MCF 10A (cell line): ENCODE measurements at regions not wholly inside any gene's neighbourhood (a gene's known extent, or its start where the extent isn't known, plus 50 kb on each side); places are given as distances from the start of the nearest gene placed in this dataset.

ENCODE experiments used
- BruUV-seq: library from RNA; stranded (reverse); fragments of 400-500 nt; replicated peaks from 2 replicates; lab custom pipeline; 2021; lab: Mats Ljungman, UMichigan
- CTCF ChIA-PET: fragments of 300-600 bp; sonication (Branson Sonifier 250); formaldehyde crosslinking; extraction: SDS; loops from one replicate; lab custom pipeline; 2021; ENCODE audit warnings: antibody characterized with exemption, inconsistent platforms; lab: Yijun Ruan, JAX
- POLR2A ChIA-PET: fragments of 300-600, 350-650 bp; sonication (Branson Sonifier 250); formaldehyde crosslinking; extraction: SDS; loops from one replicate; lab custom pipeline; 2020; ENCODE audit warnings: antibody characterized with exemption, inconsistent platforms; lab: Yijun Ruan, JAX
- DNase-seq: peaks from one replicate; pipeline ENCODE4 v3.0.0-alpha.2; 2018; ENCODE audit not compliant: unreplicated experiment
- H3K27ac Mint-ChIP-seq: one replicate; pipeline ENCODE4 v1.8.0; 2022; ENCODE audit warnings: mild to moderate bottlenecking, low read depth, mixed read lengths; ENCODE audit not compliant: unreplicated experiment
- H3K27me3 Mint-ChIP-seq: one replicate; pipeline ENCODE4 v1.8.0; 2022; ENCODE audit warnings: mixed read lengths; ENCODE audit not compliant: insufficient read depth, unreplicated experiment
- H3K36me3 Mint-ChIP-seq: one replicate; pipeline ENCODE4 v1.8.0; 2022; ENCODE audit warnings: mild to moderate bottlenecking, moderate library complexity, mixed read lengths; ENCODE audit not compliant: insufficient read depth, unreplicated experiment
- H3K4me1 Mint-ChIP-seq: one replicate; pipeline ENCODE4 v1.8.0; 2022; ENCODE audit warnings: mixed read lengths; ENCODE audit not compliant: insufficient read depth, unreplicated experiment
- H3K4me3 Mint-ChIP-seq: one replicate; pipeline ENCODE4 v1.8.0; 2022; ENCODE audit warnings: mild to moderate bottlenecking, moderate library complexity, mixed read lengths; ENCODE audit not compliant: unreplicated experiment
- H3K9me3 Mint-ChIP-seq: one replicate; pipeline ENCODE4 v1.8.0; 2022; ENCODE audit warnings: mixed read lengths; ENCODE audit not compliant: unreplicated experiment
- CTCF ChIP-seq: fragments of 200-600 bp; IDR thresholded peaks from one replicate; pipeline ENCODE4 v1.8.0; 2022; ENCODE audit warnings: antibody characterized with exemption, mild to moderate bottlenecking; ENCODE audit not compliant: unreplicated experiment
- intact Hi-C: fragments of 100-400 bp; cut with micrococcal nuclease; formaldehyde crosslinking; loops from 2 replicates; pipeline ENCODE4 v1.14.1; 2022

DNA sequence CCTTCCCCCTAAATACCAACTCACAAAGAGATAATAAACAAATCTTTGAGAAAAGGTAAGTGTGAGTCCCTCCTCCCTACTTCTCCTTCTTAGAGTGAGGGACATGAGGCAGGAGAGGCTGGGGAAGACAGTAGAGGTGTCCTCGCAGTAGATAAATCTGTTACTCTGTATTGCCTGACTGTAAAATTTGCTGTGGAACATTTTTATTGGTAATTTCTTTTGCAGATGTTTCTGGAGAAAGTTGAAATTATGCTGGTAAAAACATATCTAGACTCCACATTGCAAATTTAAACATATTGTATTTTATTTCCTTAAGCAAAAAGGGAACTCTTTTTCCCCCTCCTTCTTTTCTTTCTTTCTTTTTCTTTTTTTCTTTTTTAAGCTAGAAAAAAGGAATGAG, 58.5 kb downstream of the PLCE1 start:
- H3K4me3 Mint-ChIP-seq, result no peak overlapping the region

DNA sequence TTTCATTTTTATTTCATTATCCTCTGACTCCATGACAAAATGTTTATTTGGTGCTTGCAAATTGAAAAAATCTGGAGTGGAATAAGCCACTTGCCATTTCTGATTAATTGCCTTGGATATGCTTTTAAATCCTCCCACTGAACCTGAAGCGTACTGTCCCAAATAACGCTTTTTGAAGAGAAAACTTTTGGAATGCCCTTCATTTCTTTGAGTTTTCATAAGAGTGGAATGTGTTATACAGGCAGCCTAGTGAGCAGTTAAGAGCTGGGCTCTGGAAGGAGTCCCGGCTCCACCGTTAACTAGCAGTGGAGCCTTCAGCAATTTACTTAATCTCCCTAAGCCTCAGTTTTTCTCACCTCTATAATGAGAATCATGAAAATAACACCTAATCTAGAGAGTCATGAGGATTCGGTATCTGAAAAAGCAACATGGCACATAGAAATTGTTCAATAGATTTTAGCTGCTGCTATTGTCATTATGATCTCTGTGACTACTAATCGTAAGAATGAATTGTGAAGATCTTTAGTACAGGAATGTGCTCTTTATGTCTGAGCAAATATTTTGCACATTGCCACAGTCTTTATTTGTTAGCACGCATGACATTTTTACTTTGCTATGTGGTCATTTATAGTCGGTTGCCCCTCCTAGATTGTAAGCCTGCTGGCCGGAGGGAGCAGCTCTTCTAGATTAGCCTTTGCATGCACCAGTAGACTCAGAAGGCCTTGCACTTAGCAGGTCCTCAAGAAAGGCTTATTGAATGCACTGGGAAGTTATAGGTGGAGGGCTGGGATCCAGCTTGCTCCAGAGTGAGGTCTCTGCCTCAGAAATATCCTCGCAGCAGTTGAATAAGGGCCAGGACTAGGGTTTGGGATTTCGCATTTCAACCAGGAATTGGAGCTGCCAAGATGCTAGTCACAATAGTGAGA, 59.4 kb downstream of the PLCE1 start:
- ChIA-PET POLR2A (no interaction called here), CTCF (interaction anchor here (0.7 kb wide), 1 partner anchor 218 kb away, joined by 3 read pairs; no protein-coding TSS in a partner anchor)
- Mint-ChIP-seq H3K4me1 (no peaks in the 10 kb centered on the region), H3K9me3 (no peaks in the 10 kb centered on the region), H3K36me3 (no peaks in the 10 kb centered on the region), H3K4me3 (no peak overlapping the region), H3K27ac (no peak overlapping the region), H3K27me3 (no peaks in the 10 kb centered on the region)
- no peak for DNase-seq
- BruUV-seq, result no TSS peak
- intact Hi-C loops, result no loop called here
- no peak for TF ChIP-seq CTCF

More for the DNA sequence above, 58.5 kb downstream of the PLCE1 start:
- ChIA-PET CTCF (no interaction called here), POLR2A (no interaction called here)
- no peak for TF ChIP-seq CTCF
- intact Hi-C loops, result no loop called here
- no TSS peak for BruUV-seq
- no peaks in the 10 kb centered on the region for H3K4me1 Mint-ChIP-seq
- no peaks in the 10 kb centered on the region for H3K27me3 Mint-ChIP-seq
- no peaks in the 10 kb centered on the region for H3K9me3 Mint-ChIP-seq
- H3K36me3 Mint-ChIP-seq, result no peaks in the 10 kb centered on the region
- DNase-seq, result no peak
- H3K27ac Mint-ChIP-seq, result no peak overlapping the region

DNA sequence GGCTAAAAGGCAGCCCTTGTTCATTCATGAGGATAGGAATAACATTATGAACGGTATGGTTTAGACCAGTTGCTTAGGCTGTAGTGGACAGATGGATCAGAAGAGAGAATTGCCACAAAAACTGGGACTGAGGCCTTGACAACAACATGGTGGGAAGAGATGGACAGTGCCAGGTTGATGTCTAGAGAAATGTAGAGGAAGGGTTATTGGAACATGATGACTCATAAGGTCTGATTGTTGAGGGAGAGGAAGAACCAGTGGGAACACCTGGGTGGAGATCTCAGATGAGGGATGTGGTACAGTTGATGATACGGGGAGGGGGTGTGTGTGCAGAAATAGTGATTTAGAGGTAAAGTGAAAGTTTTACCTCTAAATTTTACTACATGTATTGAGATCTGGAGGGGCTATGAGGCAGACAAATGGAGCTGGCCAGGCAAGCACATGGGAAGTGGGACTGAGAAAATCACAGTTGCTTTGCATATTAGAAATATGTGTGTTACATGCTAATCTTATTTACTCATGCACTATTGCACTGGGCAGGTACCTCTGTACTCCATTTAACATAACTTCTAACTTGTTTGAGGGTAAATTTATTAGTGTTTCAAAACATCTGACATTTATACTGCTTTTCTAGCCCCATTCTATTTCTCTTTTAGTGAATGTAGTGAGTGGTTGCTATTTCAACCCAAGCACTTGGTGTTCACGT, 65.6 kb downstream of the PLCE1 start:
- Mint-ChIP-seq H3K27me3 (no peaks in the 10 kb centered on the region), H3K36me3 (no peaks in the 10 kb centered on the region), H3K27ac (no peak overlapping the region), H3K9me3 (no peaks in the 10 kb centered on the region), H3K4me3 (no peak overlapping the region), H3K4me1 (peaks cover 15% of the 10 kb centered on the region)
- no peak for TF ChIP-seq CTCF
- CTCF ChIA-PET, result no interaction called here
- DNase-seq, result no peak
- POLR2A ChIA-PET, result no interaction called here
- intact Hi-C loops, result no loop called here
- BruUV-seq, result no TSS peak

DNA sequence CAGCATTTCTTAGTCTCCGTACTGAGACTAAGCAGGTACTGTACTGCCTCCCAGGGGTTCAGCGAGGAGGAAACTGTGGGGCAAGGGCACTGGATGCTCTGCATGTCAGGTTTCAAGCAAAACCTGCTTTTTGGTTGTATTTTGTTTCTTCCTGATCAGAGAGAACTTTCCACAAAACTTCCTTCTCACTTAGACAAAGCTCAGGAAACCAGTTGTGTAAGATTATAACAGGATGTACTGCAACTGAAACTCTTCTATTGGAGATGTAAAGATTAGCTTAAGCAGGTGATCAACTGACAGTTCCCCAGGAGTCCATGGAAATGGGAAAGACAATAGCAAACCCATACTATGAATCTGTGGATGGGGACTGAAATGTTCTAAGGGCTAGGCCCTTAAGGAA, 67.3 kb downstream of the PLCE1 start:
- H3K27me3 Mint-ChIP-seq, result no peaks in the 10 kb centered on the region
- ChIA-PET CTCF (interaction anchor here (0.7 to 0.9 kb wide), 2 partner anchors 23 to 48 kb away, joined by 3 read pairs; no protein-coding TSS in a partner anchor), POLR2A (no interaction called here)
- no peak overlapping the region for H3K27ac Mint-ChIP-seq
- no peak for DNase-seq
- peaks cover 23% of the 10 kb centered on the region for H3K4me1 Mint-ChIP-seq
- intact Hi-C loops, result no loop called here
- TF ChIP-seq CTCF, result no peak
- no TSS peak for BruUV-seq
- no peak overlapping the region for H3K4me3 Mint-ChIP-seq
- no peaks in the 10 kb centered on the region for H3K36me3 Mint-ChIP-seq
- H3K9me3 Mint-ChIP-seq, result no peaks in the 10 kb centered on the region
